B cell (primary cell): ENCODE measurements at regions not wholly inside any gene's neighbourhood (a gene's known extent, or its start where the extent isn't known, plus 50 kb on each side); places are given as distances from the start of the nearest gene placed in this dataset.

Experiments used
- ATAC-seq: fragments of 200-7000 bp; cut with Tn5 transposase; one replicate; pipeline ENCODE4 v1.10.0; 2021; ENCODE audit warnings: low read depth, mild to moderate bottlenecking, moderate number of reproducible peaks, moderate library complexity
- CTCF ChIA-PET: fragments of 350-600 bp; sonication (Branson Sonifier 250); formaldehyde crosslinking; loops from one replicate; lab custom pipeline; 2021; ENCODE audit warnings: antibody characterized with exemption, inconsistent platforms; lab: Charles Lee
- POLR2A ChIA-PET: fragments of 350-600 bp; sonication (Branson Sonifier 250); formaldehyde crosslinking; loops from one replicate; lab custom pipeline; 2021; ENCODE audit warnings: antibody characterized with exemption; lab: Charles Lee
- DNase-seq: peaks from one replicate; pipeline ENCODE4 v3.0.0; 2013
- H2AFZ ChIP-seq: 2 replicates; pipeline ENCODE4 v1.6.1; 2012; ENCODE audit warnings: mild to moderate bottlenecking, low read depth, low read length; ENCODE audit not compliant: insufficient read depth, poor library complexity, severe bottlenecking
- H3K27ac ChIP-seq, 2 donors: 1 replicate in 1 of 2; 2 replicates in 1 of 2; pipeline ENCODE4 v1.5.1; 2012 to 2013; ENCODE audit warnings: low read length in 2 of 2, mild to moderate bottlenecking in 2 of 2, moderate library complexity in 1 of 2
- H3K27me3 ChIP-seq, 4 experiments: fragments of 200-600 bp in 1 of 4; sonication (generic) in 1 of 4; replicated peaks in 1 of 4; 1 replicate in 2 of 4; 2 replicates in 2 of 4; pipeline versions ENCODE4 v1.6.1 to v1.7.0; 2013 to 2016; ENCODE audit warnings: low read length in 3 of 4, mild to moderate bottlenecking in 2 of 4, mixed read lengths in 1 of 4, moderate library complexity in 1 of 4; ENCODE audit not compliant: insufficient read depth in 4 of 4, control insufficient read depth in 3 of 4; ENCODE audit errors: control extremely low read depth in 1 of 4
- H3K36me3 ChIP-seq, 2 experiments: replicated peaks in 1 of 2; 1 replicate in 1 of 2; 2 replicates in 1 of 2; pipeline versions ENCODE4 v1.6.1 to v1.7.1; 2013; ENCODE audit warnings: low read length in 1 of 2; ENCODE audit not compliant: insufficient read depth in 2 of 2, control insufficient read depth in 1 of 2; ENCODE audit errors: control extremely low read depth in 1 of 2, extremely low read depth in 1 of 2
- H3K4me1 ChIP-seq, 2 donors: fragments of 200-600 bp in 1 of 2; sonication (generic) in 1 of 2; 1 replicate in 1 of 2; 2 replicates in 1 of 2; pipeline versions ENCODE4 v1.5.1 to v1.6.1; 2013 to 2017; ENCODE audit warnings: low read length in 2 of 2; ENCODE audit not compliant: control insufficient read depth in 2 of 2, insufficient read depth in 2 of 2
- H3K4me2 ChIP-seq: replicated peaks from 2 replicates; pipeline ENCODE3; 2012; ENCODE audit warnings: mild to moderate bottlenecking, low read depth, low read length; ENCODE audit not compliant: poor library complexity, severe bottlenecking
- H3K4me3 ChIP-seq, 5 experiments: fragments of 200-600 bp in 1 of 5; sonication (generic) in 1 of 5; 1 replicate in 3 of 5; 2 replicates in 2 of 5; pipeline versions ENCODE4 v1.5.1 to v1.7.0; 2011 to 2016; ENCODE audit warnings: low read length in 4 of 5, mild to moderate bottlenecking in 4 of 5, low read depth in 2 of 5, control low read depth in 1 of 5, moderate library complexity in 1 of 5; ENCODE audit not compliant: insufficient read depth in 1 of 5; ENCODE audit errors: control extremely low read depth in 1 of 5, extremely low read depth in 1 of 5
- H3K79me2 ChIP-seq: fragments of 200-600 bp; sonication (generic); one replicate; pipeline ENCODE4 v1.6.0; 2016; ENCODE audit warnings: low read length; ENCODE audit not compliant: control insufficient read depth, insufficient read depth
- H3K9ac ChIP-seq: fragments of 200-600 bp; sonication (generic); 2 replicates; pipeline ENCODE4 v1.6.1; 2017; ENCODE audit warnings: mild to moderate bottlenecking, low read length, moderate library complexity
- H3K9me3 ChIP-seq, 3 donors: one replicate each; pipeline versions ENCODE4 v1.6.1 to v1.7.1; 2013; ENCODE audit warnings: low read length in 2 of 3; ENCODE audit not compliant: control insufficient read depth in 2 of 3, insufficient read depth in 1 of 3; ENCODE audit errors: control extremely low read depth in 1 of 3
- H4K20me1 ChIP-seq: 2 replicates; pipeline ENCODE4 v1.6.0; 2012; ENCODE audit warnings: mild to moderate bottlenecking, low read length; ENCODE audit not compliant: insufficient read depth, control insufficient read depth, poor library complexity, severe bottlenecking
- H3K27ac Mint-ChIP-seq: one replicate; pipeline ENCODE4 v1.8.0; 2021; ENCODE audit warnings: mixed read lengths
- H3K27me3 Mint-ChIP-seq: one replicate; pipeline ENCODE4 v1.8.0; 2021; ENCODE audit warnings: mixed read lengths
- H3K4me1 Mint-ChIP-seq: one replicate; pipeline ENCODE4 v1.8.0; 2021; ENCODE audit warnings: mixed read lengths
- H3K4me3 Mint-ChIP-seq: one replicate; pipeline ENCODE4 v1.8.0; 2021; ENCODE audit warnings: mixed read lengths
- H3K9me3 Mint-ChIP-seq: one replicate; pipeline ENCODE4 v1.8.0; 2022; ENCODE audit warnings: mixed read lengths; ENCODE audit not compliant: insufficient read depth
- CTCF ChIP-seq: fragments of 200-600 bp; IDR thresholded peaks from one replicate; pipeline ENCODE4 v1.8.0; 2022; ENCODE audit warnings: antibody characterized with exemption, mild to moderate bottlenecking
- EZH2 ChIP-seq: IDR thresholded peaks from 2 replicates; pipeline ENCODE4 v1.6.1; 2012; ENCODE audit warnings: borderline replicate concordance, low read depth, mild to moderate bottlenecking, moderate library complexity, low read length; ENCODE audit not compliant: insufficient read depth, poor library complexity, severe bottlenecking
- WGBS: methylation state at CpG from one replicate; pipeline ENCODE4 v1.1.5; 2013; ENCODE audit warnings: missing lambda C conversion rate; ENCODE audit not compliant: insufficient coverage; 5-methylcytosine and 5-hydroxymethylcytosine counted together
- intact Hi-C: fragments of 100-400 bp; cut with micrococcal nuclease; formaldehyde crosslinking; loops from one replicate; pipeline ENCODE4 v1.10.0; 2022

- no peaks in the 10 kb centered on the region for H3K36me3 ChIP-seq
- ChIA-PET CTCF (interaction anchor here (0.6 kb wide), 1 partner anchor 20 kb away, joined by 3 read pairs; no protein-coding TSS in a partner anchor), POLR2A (no interaction called here)
- Mint-ChIP-seq H3K27ac (no peak overlapping the region), H3K9me3 (peaks cover 6% of the 10 kb centered on the region), H3K27me3 (no peaks in the 10 kb centered on the region), H3K4me1 (no peaks in the 10 kb centered on the region), H3K4me3 (no peak overlapping the region)
- DNase-seq (no peak), ATAC-seq (no peak)
- H3K4me1 ChIP-seq: no peaks in the 10 kb centered on the region
- H3K4me2 ChIP-seq: no peak overlapping the region
- H3K79me2 ChIP-seq: no peaks in the 10 kb centered on the region
- H2AFZ ChIP-seq: no peak overlapping the region
- no peaks in the 10 kb centered on the region for H3K27me3 ChIP-seq
- H3K27ac ChIP-seq: no peak overlapping the region
- 88% methylated on average over 1 of the region's 1 CpG for whole genome bisulfite sequencing
- no peaks in the 10 kb centered on the region for H3K9me3 ChIP-seq
- H3K4me3 ChIP-seq: no peak overlapping the region
- intact Hi-C loops: no loop called here
- H3K9ac ChIP-seq: no peak overlapping the region
- no peak for TF ChIP-seq CTCF
- no peak for TF ChIP-seq EZH2
- H4K20me1 ChIP-seq: no peaks in the 10 kb centered on the region
Measured at GRCh38 chr3:66099541-66100065, 60.9 kb upstream of the MAGI1 start.

GRCh38 chr3:66098436-66098835, 59.7 kb upstream of the MAGI1 start:
- H3K27me3 ChIP-seq: no peaks in the 10 kb centered on the region
- TF ChIP-seq CTCF: no peak
- no peak for TF ChIP-seq EZH2
- ChIA-PET CTCF (no interaction called here), POLR2A (no interaction called here)
- H4K20me1 ChIP-seq: no peaks in the 10 kb centered on the region
- no peak overlapping the region for H3K4me3 ChIP-seq
- intact Hi-C loops: no loop called here
- H3K27me3 Mint-ChIP-seq: no peaks in the 10 kb centered on the region
- no peaks in the 10 kb centered on the region for H3K9me3 ChIP-seq
- H3K4me1 ChIP-seq: no peaks in the 10 kb centered on the region
- no peaks in the 10 kb centered on the region for H3K36me3 ChIP-seq
- H3K27ac Mint-ChIP-seq: no peak overlapping the region
- H3K27ac ChIP-seq: no peak overlapping the region
- H3K4me1 Mint-ChIP-seq: no peaks in the 10 kb centered on the region
- H3K4me3 Mint-ChIP-seq: no peak overlapping the region
- no peak overlapping the region for H3K9ac ChIP-seq
- H3K79me2 ChIP-seq: no peaks in the 10 kb centered on the region
- WGBS: 86% methylated on average over 3 of the region's 4 CpGs
- DNase-seq (no peak), ATAC-seq (no peak)
- H2AFZ ChIP-seq: no peak overlapping the region
- peaks cover 8% of the 10 kb centered on the region for H3K9me3 Mint-ChIP-seq
- no peak overlapping the region for H3K4me2 ChIP-seq
